ENCODE measurements at regions not wholly inside any gene's neighbourhood (a gene's known extent, or its start where the extent isn't known, plus 50 kb on each side); places are given as distances from the start of the nearest gene placed in this dataset.

DNA sequence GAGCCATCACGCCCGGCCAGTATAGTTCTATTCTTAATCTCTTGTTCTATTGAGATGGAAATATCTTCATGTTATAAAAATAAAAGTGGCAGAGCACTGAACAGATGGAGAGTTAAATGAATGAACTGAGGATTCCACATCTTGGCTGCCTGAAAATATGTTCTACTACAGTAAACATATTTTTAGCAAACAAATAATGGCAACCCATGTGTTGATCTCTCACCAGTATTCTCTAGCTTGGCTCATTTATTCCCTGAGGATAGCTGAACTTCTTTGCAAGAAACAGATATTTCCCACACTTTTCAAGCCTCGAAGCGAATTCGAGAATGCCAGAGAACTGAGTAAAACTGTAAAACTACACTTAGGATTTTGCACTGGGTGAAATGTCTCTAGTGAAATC, 58.9 kb downstream of the DIRAS3 start:
- DNase-seq, result no peak

DNA sequence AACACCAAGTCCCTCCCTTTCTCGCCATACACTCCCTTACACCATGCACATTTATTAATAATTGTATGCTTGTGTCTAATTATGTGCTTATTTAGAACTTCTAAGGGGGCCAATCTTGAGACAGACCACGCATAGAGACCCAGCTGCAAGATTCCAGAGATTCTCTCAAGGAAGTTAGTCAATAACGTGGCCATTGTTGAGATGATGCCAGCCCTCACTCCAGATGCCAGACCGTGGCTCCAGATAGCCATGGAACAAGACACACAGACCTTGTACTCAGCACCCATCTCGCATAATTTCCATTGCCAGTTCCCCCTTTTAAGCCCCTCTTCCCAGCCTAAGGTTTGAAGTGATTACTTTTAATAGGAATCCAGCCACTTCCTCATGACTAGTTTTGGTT, 62.4 kb downstream of the DIRAS3 start:
- no peak for DNase-seq

DNA sequence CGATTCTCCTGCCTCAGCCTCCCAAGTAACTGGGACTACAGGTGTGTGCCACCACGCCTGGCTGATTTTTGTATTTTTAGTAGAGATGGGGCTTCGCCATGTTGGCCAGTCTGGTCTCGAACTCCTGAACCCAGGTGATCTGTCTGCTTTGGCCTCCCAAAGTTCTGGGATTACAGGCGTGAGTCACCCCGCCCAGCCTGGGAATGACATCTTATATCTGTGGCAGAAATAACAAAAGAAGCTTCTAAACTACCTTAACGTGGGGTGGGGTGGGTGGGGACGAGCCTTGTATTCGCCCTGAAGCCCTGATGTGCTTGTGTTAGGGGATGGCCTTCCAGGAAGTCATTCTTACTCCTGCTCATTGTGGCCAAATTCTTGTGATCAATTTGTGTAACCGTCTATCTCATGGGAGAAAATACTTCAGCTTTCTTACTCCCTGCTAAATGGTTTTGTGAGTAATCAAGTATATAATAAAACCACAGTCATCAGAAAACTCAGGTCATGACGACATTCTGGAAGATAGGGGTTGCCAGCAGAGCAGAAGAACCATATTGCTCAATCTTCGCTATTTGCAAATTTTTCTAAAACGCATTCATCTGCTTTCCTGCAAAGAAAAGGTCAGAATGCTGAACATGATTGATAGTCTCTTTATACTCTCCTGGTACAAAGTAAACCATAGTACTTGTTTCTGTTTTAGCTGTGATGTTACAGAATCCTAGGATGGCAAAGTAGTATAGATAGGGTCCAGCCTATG, 63.2 kb downstream of the DIRAS3 start:
- no peak for DNase-seq

DNA sequence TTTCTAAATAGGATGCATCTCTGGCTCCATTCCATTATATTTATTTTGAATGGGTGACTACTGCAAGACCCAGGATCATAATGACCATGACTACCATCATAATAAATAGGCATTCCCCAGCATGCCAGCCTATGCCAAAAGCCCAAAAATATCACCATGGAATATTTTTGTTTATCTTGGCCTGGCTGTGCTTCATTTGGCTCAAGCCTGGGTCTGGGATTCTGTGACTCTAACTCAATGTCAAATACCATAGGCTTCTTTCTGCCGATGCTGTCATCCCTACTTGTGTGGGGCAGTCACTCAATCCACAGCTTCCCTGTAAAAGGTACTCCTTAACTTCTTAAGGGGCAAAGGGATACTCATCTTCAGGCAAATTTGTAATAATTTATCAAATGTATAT, 66.6 kb downstream of the DIRAS3 start:
- no peak for DNase-seq

DNA sequence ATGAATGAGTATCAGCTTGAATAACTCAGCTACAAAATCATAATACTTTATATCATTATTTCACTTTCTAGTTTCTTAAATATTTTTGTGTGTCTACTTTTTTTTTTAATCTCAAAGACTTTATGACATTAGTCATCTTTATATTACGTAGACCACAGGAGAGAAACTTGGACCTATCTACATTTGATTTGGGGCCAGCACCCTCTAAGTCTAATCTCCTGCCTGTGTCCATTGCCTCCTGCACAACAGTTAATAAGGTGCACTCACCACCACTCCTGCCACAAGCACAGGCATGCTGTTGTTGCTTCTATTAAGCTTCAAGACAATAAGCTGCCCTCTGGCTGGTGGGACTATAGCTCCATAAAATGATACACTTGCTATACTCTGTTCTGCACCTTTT, 70.4 kb downstream of the DIRAS3 start:
- DNase-seq, result no peak

DNA sequence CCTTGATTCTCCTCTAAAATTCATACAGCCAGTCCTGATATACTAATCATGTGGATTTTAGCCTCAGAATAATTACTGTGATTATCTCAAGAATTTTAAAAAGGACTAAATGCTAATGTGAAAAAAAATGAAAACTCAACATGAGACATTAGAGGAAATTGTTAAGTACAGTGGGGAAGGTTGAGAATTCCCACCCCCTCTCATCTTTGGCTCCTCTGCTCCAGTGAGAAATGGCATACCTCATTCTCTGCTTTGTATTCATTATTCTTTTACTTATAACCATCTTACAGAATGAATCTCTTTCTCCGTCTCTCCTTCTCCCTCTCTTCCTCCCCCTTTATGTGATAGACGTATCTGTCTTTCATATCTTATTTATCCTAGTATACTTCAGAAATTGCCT, 70.9 kb downstream of the DIRAS3 start:
- DNase-seq, result no peak

DNA sequence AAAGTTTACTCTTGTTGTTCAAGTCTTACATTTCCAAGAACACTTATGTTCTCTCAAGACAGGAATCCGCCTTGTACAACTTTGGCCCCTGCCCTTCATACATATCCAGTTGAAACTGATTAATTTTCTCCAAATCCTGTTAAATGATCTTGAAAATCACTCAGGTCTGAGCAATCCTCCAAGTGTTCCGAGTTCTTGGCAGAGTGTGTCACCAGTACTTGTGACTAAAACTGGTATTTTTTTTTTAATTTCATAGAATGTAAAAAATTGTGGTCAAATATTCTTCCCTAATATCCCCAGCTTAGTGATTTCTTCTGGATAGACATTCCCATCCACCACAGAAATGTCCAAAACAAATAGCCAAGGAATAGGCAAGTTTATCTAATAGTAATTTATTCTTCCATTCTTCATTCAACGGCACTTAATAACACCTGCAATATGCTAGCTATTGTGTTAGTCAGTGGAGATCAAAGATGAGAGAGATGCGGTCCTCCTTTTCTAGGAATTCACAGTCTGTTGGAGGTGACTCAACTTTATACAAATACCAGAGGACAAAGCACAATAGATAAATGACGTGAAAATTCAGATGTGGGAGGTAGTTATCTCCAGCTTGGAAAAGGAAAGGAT, 71.4 kb downstream of the DIRAS3 start:
- DNase-seq, result no peak

DNA sequence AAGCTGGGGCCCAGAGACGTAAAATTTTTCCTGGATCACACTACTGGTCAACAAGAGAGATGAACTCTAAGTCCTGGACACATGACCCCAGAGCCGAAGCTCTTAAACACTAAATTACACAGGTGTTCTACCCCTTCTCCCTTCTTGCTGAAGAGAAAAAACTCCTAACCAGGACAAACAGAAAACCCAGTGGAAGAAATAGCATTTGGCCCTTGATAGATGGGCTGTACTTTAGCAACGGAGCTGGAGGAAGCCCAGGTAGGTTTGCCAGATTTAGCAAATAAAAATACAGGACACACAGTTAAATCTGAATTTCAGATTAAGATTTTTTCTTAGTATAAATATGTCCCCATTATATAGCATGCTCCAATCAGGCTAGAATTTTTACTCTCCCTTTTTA, 72.7 kb downstream of the DIRAS3 start:
- no peak for DNase-seq

DNA sequence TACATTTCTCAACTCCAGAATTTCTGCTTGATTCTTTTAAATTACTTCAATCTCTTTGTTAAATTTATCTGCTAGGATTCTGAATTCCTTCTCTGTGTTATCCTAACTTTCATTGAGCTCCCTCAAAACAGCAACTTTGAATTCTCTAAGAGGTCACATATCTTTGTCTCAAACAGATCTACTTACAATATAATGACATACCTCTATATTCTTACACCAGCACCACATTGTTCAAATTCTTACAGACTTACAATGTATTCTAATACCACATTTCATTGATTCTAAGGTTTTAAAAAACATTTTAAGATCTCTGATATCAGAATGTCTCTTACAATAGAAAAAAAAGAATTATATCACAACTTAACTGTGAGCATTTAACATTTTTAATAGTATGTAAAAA, 77.4 kb downstream of the DIRAS3 start:
- no peak for DNase-seq

DNA sequence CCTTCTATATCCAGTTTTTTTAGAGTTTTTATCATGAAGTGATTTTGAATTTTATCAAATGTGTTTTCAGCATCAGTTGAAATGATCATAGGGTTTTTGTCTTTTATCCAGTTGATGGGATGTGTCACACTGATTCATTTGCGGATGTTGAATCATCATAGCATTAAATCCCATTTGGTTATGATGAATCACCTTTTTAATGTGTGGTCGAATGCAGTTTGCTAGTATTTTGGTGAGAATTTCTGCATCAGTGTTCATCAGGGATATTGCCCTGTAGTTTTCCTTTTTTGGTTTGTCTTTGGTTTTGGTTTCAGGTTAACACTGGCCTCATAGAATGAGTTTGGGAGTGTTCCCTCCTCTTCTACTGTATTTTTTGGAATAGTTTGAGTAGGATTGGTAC, 80.3 kb downstream of the DIRAS3 start:
- no peak for DNase-seq

DNA sequence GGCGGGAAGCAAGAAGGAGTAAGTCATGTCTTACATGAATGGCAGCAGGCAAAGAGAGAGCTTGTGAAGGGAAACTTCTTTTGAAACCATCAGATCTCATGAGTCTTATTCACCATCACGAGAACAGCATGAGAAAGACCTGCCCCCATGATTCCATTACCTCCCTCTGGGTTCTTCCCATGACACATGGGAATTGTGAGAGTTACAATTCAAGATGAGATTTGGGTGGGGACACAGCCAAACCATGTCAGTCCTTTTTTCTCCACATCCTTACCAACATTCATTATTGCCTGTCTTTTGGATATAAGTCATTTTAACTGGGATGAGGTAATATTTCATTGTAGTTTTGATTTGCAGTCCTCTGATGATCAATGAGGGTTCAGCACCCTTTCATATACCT, 81.0 kb downstream of the DIRAS3 start:
- DNase-seq, result no peak

DNA sequence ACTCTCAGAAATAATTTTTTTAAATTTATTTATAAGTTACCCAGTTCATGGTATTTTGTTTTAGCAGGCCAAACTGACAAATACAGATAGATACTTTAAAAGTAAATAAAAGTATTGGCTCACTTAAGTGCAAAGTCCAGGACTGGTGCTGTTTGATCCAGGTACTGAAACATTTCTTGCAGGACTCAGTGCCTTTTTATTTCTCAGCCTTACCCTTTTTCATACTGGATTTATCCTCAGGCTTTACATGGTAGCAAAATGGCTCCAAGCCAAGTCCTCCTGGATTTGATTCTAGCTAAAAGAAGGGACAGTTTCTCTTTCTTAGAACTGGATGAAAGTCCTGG, 83.8 kb downstream of the DIRAS3 start:
- DNase-seq, result no peak

DNA sequence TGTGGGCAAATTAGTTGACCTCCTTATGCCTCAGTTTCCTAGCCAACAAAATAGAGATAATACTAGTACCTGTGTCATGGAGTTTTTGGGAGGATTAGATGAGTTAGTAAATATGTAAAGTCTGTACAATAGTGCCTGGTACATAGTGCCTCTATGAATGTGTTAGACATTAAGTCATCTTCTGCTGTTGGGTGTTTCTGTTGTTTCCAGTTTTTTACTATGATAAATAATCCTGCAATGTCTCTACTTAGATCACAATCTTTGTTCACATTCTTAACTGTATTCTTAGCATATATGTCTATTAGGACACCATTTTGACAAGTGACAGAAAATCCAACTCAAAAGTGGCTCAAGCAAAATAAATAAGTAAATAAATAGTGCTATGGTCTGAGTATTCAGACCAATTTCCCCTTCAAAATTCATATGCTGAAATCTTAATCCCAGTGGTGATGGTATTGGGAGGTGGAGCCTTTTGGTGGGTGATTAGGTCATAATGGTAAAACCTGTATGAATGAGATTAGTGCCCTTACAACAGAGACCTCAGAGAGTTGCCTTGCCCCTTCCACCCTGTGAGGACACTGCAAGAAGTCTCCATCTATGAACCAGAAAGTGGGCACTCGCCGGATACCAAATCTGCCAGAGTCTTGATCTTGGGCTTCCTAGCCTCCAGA, 84.3 kb downstream of the DIRAS3 start:
- DNase-seq, result no peak

DNA sequence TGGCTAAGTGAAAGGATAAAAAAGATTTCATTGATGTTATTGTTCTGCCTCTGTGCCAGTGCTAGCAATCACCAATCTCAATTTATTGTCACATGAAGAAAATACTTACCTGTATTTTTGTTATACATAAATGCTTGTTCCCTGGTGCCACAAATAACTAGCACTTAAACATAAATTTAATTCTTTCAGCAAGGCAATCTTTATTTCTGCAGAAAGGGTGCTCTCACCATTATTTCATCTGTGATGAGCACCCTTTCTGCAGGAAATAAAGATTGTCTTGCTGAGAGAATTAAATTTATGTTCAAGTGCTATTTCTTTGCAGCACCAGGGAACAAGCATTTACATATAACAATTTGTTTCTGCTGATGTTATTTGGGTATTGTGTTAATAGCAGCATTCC, 87.2 kb downstream of the DIRAS3 start:
- no peak for DNase-seq

DNA sequence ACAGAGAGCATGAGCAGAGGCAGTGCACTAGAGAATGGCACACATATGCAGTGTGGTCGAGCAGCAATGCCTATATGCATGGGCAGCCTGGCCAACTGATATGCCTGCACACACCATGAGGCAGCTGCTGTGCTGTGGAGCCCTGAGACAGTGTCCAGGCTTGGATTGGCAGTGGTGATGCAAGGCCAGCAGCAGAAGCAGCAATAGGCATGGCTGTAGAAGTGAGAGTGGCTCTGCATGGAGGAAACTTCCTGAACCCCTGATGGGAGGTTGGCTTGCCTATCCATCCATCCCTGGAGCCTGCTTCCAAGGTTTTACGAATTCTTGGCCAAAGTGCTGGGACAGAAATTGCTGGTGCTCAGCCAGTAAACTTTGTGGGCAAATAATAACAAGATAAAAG, 89.7 kb downstream of the DIRAS3 start:
- no peak for DNase-seq

DNA sequence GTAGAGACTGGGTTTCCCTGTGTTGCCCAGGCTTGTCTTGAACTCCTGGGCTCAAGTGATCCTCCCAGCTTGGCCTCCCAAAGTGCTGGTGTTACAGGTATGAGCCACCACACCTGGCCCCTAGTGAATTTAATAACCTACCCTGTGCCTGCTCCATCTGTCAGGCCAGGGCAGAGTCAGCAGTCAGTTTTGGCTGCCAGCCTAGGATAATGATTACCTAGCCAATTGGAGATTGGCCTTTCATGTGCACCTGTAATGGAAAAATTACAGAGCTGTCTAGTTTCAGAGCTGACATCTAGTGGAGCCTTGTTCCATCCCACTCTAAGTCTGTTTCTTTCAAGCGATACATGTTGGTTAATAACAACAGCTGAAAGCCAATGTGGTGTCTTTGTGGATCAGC, 92.0 kb downstream of the DIRAS3 start:
- no peak for DNase-seq

DNA sequence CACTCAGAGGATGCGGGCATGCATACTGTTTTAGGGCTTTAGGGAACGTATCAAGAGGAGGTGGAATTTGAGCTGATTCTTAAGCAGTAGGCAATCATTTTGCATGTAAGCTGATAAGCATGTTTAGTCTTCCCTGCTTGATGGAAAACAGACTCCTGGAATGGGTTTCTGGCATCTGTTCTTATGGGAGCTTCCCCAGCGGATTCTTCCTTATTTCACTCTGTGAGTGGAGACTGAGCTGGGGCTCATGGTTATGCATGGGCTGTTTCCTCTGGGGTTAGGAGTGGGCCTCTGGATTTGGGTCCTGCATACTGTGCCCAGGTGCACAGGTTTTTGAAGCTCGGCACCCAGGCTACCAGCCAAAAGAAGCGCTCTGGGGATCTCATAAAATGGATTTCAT, 93.4 kb downstream of the DIRAS3 start:
- DNase-seq, result peak; percentile 70

DNA sequence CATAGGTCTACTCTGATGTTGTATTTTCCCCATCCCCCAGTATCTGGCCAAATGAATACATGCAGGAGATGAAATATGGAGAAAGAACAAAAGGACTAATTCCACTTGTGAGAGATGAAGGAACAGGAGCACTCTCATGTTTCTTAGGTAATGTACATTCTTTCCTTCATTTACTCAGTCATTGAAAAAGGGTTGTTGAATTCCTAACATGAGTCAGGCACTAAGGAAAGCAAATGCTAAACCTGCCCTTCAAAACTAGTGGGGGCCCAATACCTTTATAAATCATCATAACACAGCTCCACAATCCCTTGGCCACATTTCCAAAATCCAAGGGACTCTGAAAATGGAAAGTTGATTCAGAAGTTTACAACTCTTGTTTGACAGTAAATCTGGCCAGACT, 94.3 kb downstream of the DIRAS3 start:
- DNase-seq, result no peak

DNA sequence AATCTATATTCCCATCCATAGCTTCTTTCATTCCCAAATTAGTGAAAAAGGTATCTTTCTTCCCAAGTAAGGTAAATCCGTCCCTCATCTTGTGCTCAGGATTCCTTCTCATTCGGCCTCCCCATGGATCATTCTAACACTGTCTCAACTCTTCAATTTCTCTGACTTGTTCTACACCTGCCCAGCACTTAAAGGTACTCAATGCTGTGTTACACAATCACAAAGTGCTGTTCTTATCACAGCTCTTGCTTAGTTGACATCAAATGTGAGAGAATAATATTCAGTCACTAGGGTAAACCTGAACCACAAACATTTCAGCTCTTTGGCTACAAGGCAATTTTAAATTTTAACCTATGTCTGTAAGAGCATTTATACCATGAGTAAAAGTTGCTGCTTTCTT, 94.8 kb downstream of the DIRAS3 start:
- no peak for DNase-seq

DNA sequence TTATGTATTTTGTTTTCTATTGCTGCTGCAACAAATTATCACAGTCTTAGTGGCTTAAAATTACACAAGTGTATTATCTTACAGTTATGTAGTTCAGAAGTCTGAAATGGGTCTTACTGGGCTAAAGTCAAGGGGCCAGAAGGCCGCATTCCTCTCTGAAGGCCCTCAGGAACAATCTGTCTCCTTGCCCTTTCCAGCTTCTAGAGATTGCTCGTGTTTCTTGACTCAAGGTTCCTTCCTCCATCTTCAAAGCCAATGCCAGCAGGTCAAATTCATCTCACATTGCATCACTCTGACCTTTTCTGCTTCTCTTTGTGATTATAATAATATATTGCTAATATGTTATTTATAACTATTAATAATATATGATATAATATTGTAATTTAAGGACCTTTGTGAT, 97.1 kb downstream of the DIRAS3 start:
- no peak for DNase-seq

DNA sequence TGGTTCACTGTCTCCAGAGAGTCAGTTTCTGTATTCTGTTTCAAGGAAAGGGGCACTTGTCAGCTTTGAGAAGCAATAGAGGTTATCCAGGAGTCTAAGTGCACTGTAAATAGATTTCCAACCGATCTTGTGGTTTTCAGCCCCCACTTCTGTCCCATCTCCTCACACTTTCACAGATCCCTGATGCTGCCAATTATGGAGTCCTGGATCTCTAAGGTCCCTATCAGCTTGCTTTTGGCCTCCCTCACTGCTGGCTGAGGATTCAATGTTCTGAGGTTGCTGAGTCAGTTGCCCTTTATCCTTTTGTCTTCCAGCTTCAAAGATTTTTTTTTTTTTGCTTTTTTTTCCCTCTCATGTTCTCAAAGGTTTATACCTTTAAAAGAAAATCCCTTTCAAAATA, 98.4 kb downstream of the DIRAS3 start:
- no peak for DNase-seq

DNA sequence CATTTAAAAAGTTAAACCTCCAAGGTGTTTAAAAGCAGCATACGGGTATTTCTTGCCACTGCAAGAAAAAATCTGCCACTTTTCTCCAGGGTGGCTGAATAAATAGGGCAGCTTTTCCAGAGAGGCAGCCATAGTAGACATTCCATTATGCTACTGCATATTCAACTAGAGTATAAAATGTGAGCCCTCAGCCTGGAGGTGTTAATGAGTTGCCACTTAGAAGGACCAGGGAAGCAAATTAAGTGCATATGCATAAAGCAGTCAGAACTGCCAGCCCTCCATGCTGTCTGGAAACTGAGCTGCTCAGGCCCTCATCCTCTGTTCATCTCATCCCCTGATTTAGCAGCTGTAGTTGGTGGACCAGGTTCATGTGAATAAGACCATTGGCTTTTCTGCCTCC, 99.4 kb downstream of the DIRAS3 start:
- no peak for DNase-seq

DNA sequence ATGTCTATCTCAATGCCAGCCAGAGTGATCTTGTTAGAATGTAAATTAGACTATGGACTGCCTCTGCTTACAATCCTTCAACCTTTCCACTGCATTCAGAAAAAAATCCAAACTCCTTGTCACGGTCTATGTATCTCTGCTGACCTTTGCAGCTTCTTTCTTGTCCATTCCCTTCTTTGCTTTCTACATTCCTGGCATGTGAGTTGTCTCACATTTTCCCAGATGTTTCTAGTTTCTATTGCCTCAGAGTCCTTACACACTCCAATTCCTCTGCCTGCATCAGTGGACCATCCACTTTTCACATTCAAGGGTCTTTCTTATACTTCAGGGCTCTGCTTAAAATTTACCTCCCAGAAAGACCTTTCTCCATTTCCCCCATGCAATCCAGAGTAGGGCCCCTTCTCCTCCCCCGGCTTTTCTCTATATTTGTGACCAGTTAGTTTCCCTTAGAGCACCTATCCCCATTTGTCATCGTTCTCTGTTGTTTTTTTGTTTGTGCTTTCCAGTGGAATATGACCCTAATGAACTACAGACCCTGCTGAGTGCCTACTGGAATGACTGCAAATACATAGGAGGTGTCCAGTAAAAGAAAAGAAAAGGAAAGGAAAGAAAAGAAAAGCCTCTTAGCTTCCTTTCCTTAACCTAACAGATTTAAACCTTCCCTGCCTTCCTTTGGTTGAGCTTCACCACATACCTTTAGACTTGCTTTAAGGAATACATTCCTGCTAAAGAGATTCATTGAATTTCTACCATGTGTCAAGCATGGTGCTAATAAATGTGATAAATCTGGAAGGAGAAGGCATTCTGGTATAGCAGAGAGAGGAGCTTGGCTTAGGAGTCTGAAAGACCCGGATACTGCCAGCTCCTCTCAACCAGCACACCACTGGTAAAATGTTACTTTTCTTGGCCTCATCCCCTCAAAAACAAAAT, 102.0 kb downstream of the DIRAS3 start:
- DNase-seq, result no peak

DNA sequence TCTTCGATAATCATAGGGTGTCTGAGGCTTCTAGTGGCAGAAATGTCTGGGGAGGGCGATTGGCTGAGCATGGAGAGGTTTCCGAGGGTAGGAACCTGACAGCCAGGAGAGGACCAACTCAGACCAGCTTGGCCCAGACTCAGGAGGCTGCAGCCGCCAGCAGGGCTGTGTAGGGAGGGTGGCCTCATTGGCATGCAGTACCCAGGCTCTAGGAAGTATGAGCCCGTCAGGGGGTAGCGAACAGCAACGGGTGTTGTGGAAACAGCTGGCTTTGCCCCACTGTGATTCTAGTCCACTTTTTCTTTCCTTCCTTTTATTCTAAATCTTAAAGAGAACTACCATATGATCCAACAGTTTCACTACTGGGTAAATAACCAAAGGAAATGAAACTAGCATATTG, 103.3 kb downstream of the DIRAS3 start:
- DNase-seq, result no peak
